Urinary bladder (tissue), 3 donors: ENCODE measurements at regions not wholly inside any gene's neighbourhood (a gene's known extent, or its start where the extent isn't known, plus 50 kb on each side); places are given as distances from the start of the nearest gene placed in this dataset.
"Not testable (repeated sequence)": the region's sequence is repeated elsewhere in the genome, so short reads cannot be mapped to it uniquely, and the experiment has no call there.

Source experiments
- DNase-seq: peaks from one replicate; pipeline ENCODE4 v3.0.0-alpha.2; 2015; ENCODE audit errors: extremely low spot score
- H3K27ac ChIP-seq: one replicate; pipeline ENCODE4 v1.5.1; 2013; ENCODE audit warnings: low read depth, mild to moderate bottlenecking, moderate library complexity
- H3K36me3 ChIP-seq: one replicate; pipeline ENCODE4 v1.6.1; 2013; ENCODE audit warnings: mild to moderate bottlenecking, moderate library complexity; ENCODE audit not compliant: insufficient read depth
- H3K4me1 ChIP-seq: one replicate; pipeline ENCODE4 v1.6.1; 2013; ENCODE audit warnings: mild to moderate bottlenecking, moderate library complexity; ENCODE audit not compliant: insufficient read depth
- H3K4me3 ChIP-seq: one replicate; pipeline ENCODE4 v1.5.1; 2013; ENCODE audit warnings: low read depth, low read length
- WGBS: extraction: QIAGEN DNeasy Blood & Tissue Kit; methylation state at CpG from one replicate; pipeline ENCODE4 v1.1.7; 2013; 5-methylcytosine and 5-hydroxymethylcytosine counted together
- donor health status: healthy with polysubstance abuse.
- donor health status: healthy.

DNA sequence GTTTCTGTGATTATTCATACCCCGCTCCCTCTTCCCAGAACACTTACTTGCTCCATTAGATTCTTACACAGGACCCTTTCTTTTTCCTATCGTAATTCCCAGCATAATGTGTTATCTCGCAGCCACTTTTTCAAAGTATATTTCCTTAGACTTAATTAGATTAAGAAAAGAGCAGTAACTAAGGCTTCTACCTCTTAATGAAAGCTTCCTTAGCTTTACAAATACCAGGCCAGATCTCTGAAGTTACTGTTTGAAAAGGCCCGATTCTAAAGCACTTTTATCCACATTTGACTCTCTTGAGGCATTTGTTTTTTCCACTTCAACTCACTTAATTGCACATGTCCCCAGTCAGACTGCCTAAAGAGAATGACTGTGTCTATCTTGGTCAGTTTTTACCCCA lies 1264.3 kb upstream of the ADGRL2 start:
- Histone ChIP-seq H3K4me1 (no peaks in the 10 kb centered on the region), H3K4me3 (no peak overlapping the region), H3K27ac (no peak overlapping the region), H3K36me3 (no peaks in the 10 kb centered on the region)
- WGBS: 87% methylated on average over 4 of the region's 4 CpGs
- DNase-seq: no peak

DNA sequence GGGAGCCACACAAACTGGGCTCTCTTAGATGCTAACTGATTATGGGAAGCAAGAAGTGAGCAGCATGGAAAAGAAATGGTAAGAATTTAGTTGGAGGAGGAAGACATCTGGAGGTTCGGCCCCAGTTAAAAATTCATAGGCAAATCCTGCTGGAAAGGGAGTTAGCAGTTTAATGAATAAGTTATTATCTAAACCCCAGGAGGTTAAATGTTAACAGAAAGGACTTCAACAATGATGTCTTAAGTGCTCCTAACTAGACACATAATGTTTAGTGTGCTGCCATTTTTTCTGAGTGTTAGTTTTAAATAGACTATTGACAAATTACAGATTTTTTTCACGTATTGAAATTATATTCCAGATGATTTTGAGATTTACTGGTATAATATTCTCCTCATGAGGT lies 1265.3 kb upstream of the ADGRL2 start:
- H3K36me3 ChIP-seq: no peaks in the 10 kb centered on the region
- no peak for DNase-seq
- WGBS: 84% methylated on average over 2 of the region's 2 CpGs
- H3K27ac ChIP-seq: no peak overlapping the region
- H3K4me3 ChIP-seq: no peak overlapping the region
- no peaks in the 10 kb centered on the region for H3K4me1 ChIP-seq

DNA sequence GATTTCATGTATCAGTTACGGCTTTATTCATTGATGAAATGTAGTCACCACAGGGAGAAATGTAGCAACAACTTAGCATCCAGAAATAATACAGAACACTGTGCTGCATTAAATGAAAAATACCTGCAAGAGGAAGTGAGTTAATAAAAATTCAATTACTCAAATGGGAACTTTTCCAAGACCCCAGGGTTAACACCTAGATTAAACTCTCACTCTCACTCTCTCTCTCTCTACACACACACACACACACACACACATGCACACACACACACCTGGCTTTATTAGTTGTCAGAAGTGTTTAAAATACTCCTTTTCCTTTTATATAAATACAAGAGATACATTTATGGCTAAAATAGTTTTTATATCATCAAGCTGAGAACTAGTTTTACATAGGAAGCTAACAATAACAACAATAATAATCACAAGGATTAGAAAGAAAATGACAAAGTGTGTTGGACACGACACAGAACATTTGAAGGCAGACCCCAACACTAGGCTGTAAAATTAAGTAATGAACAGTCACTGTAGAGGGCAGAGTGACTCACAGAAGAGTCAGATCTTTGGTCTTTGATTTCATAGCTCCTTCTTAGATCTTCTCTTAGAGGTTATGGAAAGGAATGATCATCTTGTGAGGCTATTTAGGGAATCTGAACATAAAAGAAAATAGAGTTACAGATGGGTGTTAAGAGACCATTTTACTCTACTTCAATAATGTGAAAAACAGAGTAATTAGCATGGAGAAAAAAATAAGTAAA lies 1266.0 kb upstream of the ADGRL2 start:
- no peak for DNase-seq
- Histone ChIP-seq H3K27ac (no peak overlapping the region), H3K4me1 (no peaks in the 10 kb centered on the region), H3K4me3 (no peak overlapping the region), H3K36me3 (no peaks in the 10 kb centered on the region)
- WGBS: 72% methylated on average over 2 of the region's 2 CpGs

DNA sequence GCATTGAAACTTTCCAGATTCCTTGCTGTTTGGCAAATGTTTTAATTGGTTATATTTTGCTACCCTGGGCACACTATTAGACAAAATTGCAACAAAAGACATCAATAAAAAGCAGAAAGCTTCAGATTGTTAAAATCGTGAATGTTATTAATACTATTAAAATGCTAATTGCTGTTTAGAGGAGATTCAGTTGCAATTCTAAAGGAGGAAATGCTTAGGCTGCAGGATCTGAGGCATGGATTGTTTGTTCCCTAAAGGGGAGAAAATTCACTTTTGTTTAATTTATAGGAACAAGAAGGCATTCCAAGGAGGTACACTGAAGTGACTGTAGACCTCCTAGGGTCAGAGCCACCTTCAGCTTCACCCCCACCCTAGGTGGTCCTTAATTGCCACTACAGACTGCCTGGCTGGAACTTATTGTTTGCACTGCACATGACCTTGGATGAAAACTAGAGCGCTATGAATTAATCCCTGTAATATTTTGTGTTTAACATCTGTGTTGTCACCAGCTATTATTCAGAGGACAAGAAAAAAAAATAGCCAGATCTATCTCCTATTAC lies 1266.9 kb upstream of the ADGRL2 start:
- WGBS: 21% methylated on average over 2 of the region's 2 CpGs
- DNase-seq: no peak
- H3K4me3 ChIP-seq: no peak overlapping the region
- H3K27ac ChIP-seq: no peak overlapping the region
- no peaks in the 10 kb centered on the region for H3K36me3 ChIP-seq
- H3K4me1 ChIP-seq: no peaks in the 10 kb centered on the region

DNA sequence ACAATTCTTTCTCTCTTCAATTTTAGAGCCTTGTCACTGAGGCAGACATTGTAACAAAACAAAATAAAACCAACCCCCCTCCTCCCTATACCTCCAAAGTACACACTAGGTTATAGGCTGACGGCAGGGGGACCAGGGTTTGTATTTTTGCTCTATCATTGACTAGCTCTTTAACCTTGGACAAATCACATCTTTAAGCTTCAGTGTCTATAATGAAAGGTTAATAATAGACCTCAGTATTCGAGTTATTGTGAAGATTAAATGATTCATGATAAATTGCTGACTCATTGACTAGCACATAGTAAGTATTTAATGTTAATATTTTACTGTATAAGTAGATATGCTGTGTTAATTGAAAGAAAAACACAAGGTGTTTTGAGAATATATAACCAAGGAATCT lies 1267.6 kb upstream of the ADGRL2 start:
- H3K36me3 ChIP-seq: no peaks in the 10 kb centered on the region
- 71% methylated on average over 2 of the region's 2 CpGs for WGBS
- no peaks in the 10 kb centered on the region for H3K4me1 ChIP-seq
- no peak overlapping the region for H3K4me3 ChIP-seq
- no peak overlapping the region for H3K27ac ChIP-seq
- DNase-seq: no peak

DNA sequence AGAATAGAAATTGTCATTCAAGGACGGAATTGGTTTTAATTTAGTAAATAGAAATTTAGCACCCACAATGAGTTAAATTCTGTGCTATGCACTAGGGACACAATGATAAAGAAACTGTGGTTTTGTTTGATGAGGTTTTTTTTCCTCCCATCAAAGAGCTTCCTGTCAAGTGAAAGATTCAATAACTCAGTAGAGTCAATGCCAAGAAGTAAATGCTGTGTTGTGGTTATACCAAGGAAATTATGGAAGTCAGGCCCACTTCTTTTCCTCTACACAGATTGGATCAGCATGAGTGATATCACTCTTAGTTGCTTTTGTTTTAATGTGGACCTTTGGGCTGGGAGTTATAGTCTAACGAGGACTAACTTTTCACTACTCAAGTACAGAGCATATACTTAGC lies 1269.6 kb upstream of the ADGRL2 start:
- no peaks in the 10 kb centered on the region for H3K36me3 ChIP-seq
- no peak for DNase-seq
- 73% methylated on average over 2 of the region's 2 CpGs for WGBS

DNA sequence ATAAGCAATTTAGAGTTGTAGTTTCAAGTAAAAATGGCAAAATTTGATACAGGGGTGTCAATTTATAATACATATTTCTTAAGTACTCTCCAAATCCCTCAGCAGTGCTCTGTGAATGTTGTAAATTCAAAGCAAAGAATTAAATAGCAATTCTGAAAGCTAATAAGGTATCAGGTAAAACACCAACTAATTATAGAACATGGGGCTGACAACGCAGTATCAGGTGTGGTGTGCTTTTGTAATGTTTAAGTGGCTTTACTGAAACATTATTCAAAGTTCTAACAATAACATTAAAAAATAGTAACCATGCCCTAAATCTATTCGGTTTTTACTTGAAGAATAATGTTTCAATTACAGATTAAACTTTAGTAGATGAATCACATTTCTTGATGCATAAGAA lies 1271.2 kb upstream of the ADGRL2 start:
- no peaks in the 10 kb centered on the region for H3K36me3 ChIP-seq
- DNase-seq: no peak
- H3K4me1 ChIP-seq: no peaks in the 10 kb centered on the region
- no peak overlapping the region for H3K4me3 ChIP-seq
- H3K27ac ChIP-seq: no peak overlapping the region
- WGBS: 94% methylated on average over 2 of the region's 2 CpGs

More for the DNA sequence above, 1269.6 kb upstream of the ADGRL2 start:
- Histone ChIP-seq H3K4me3 (no peak overlapping the region), H3K4me1 (no peaks in the 10 kb centered on the region), H3K27ac (no peak overlapping the region)

DNA sequence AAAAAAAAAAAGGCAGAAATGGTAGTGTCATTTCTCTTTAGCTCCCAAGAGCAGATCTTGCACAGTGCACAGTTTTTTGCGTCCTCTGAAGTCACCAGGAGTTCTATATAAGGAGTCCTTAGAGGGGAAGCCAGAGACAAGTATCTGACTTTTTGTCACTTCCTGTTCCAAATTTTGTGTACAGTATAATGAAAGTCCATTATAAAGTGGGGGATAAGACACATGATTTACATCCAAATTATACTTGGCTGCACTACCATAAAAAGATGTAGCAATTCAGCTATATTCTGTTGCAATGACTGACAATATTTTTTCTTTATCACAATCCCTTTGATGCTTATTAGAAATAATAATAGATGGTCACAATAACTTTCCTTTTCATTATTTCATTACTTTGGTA lies 1276.9 kb upstream of the ADGRL2 start:
- Histone ChIP-seq H3K36me3 (no peaks in the 10 kb centered on the region), H3K4me1 (no peaks in the 10 kb centered on the region), H3K4me3 (no peak overlapping the region), H3K27ac (no peak overlapping the region)
- 64% methylated on average over 1 of the region's 1 CpG for WGBS
- no peak for DNase-seq

DNA sequence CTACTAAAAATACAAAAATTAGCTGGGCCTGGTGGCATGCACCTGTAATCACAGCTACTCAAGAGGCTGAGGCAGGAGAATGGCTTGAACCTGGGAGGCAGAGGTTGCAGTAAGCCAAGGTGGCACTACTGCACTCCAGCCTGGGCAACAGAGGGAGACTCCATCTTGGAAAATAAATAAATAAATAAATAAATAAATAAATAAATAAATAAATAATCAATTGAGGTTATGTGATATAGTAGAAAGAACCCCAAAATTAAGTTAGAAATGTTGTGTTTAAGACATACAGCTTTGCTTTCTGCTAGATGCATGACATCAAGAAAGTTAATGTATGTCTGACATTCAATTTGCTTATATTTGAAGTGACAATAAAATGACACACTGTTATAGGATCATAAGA lies 1277.7 kb upstream of the ADGRL2 start:
- not testable (repeated sequence) for H3K27ac ChIP-seq, H3K4me3 ChIP-seq, DNase-seq, H3K4me1 ChIP-seq, H3K36me3 ChIP-seq

DNA sequence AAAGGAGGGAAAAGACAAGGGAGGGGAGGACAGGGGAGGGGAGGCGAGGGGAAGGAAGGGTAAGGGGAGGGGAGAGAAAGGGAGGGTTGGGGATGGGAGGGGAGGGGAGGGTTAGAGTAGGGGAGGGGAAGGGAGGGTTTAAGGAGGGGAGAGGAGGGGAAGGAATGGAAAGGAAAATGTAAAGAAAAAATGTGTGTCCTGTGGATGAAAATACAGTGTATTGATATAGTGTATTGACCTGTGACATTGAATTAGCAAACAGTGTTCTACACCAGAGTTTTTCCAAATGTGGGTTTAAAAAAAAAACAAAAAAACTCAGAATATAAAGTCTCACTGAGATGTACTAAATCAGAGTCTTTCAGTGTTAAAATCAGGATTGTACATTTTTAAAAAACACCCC lies 1279.8 kb upstream of the ADGRL2 start:
- H3K4me3 ChIP-seq: no peak overlapping the region
- 93% methylated on average over 1 of the region's 1 CpG for WGBS
- no peak overlapping the region for H3K27ac ChIP-seq
- no peaks in the 10 kb centered on the region for H3K4me1 ChIP-seq
- no peak for DNase-seq
- H3K36me3 ChIP-seq: no peaks in the 10 kb centered on the region

DNA sequence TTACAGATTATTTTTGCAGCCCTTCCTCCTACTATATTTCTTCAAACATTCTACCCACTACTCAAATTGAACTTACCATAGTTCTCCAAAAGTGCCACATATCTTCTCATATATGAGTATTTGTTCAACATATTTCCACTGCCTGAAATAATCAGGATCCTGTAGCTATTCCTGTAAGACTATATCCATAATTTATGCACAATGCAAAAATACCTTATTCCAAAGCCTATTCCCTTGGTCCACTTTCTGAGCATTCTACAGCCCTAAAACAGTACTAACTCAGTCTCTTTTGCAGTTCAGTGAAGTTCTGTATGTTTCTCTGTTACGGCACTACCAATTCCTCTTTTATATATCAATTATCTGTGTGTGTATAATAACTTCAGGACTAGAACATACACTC lies 1283.7 kb upstream of the ADGRL2 start:
- Histone ChIP-seq H3K4me3 (no peak overlapping the region), H3K4me1 (no peaks in the 10 kb centered on the region), H3K36me3 (no peaks in the 10 kb centered on the region), H3K27ac (no peak overlapping the region)
- 96% methylated on average over 1 of the region's 1 CpG for WGBS
- no peak for DNase-seq

DNA sequence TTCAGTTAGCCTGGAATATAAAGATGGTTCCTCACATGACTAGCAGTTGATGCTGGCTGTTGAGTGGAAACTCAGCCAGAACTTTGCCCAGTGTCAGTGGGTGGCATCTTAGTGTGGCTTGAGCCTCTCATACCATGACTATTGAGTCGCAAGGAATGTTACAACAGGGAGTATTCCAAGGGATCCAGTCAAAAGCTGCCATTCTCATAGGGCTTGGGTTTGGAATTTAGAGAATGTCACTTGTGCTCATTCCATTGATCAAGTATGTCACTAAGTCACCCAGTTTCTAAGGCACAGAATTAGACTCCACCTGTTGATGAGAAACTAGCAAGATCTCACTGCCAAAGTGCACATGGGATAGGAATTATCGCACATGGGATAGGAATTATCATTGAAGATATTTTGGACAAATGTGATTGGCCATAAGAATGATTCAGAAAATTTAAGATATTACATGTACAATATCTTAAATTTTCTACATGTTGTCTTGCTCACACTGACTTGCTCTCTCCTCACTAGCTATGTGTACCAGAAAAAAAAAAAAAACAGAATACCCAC lies 1290.7 kb upstream of the ADGRL2 start:
- DNase-seq: no peak
- H3K27ac ChIP-seq: no peak overlapping the region
- 93% methylated on average over 2 of the region's 2 CpGs for WGBS
- H3K4me3 ChIP-seq: no peak overlapping the region
- no peaks in the 10 kb centered on the region for H3K36me3 ChIP-seq
- no peaks in the 10 kb centered on the region for H3K4me1 ChIP-seq

DNA sequence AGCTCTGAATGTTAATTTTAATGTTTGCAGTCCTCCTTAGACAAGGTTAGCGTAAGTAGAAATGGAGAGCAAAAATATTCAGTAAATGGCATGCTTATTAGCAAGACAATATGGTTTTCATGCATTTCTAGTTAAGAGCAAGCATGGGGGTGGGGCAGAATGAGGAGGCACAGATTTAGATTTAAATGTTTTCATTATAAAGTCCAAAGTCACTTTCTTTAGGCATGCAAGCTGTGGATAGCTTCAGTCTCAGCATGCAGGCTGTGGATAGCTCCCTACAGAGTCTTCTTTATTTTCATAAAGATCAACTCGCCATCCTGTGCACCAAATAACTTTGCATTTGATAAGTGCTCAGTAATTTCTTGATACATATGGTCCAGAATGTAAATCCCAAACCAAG lies 1294.5 kb upstream of the ADGRL2 start:
- Histone ChIP-seq H3K4me3 (no peak overlapping the region), H3K36me3 (no peaks in the 10 kb centered on the region), H3K4me1 (no peaks in the 10 kb centered on the region), H3K27ac (no peak overlapping the region)
- DNase-seq: no peak
- WGBS: 74% methylated on average over 2 of the region's 2 CpGs

DNA sequence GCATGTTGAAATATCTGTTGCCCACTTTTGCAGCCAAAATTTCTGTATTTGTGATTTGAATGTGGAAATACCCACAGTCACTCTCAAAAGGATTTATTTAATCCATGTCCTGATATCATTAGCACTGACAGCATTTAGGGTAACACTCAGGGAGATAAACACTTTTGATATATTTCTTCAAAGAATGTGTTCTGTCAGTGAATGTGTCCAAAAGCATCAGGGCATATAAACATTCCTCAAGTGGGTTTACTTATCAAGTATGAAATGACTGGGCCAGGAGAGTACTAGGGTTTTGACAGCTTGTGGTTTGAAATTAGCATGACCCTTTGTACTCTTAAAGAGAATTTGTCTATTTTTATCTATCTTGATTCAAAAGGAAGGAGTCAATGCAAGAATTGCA lies 1302.1 kb upstream of the ADGRL2 start:
- Histone ChIP-seq H3K27ac (no peak overlapping the region), H3K36me3 (no peaks in the 10 kb centered on the region), H3K4me3 (no peak overlapping the region), H3K4me1 (no peaks in the 10 kb centered on the region)
- DNase-seq: no peak
